ENCODE measurements at regions not wholly inside any gene's neighbourhood (a gene's known extent, or its start where the extent isn't known, plus 50 kb on each side); places are given as distances from the start of the nearest gene placed in this dataset.
"Not testable (repeated sequence)": the region's sequence is repeated elsewhere in the genome, so short reads cannot be mapped to it uniquely, and the experiment has no call there.

- WGBS = 88% methylated on average over 1 of the region's 1 CpG
- DNase-seq (ENCODE audit: low spot score) = no peak
- Histone ChIP-seq H3K9ac (ENCODE audit: low read depth in 1 of 2, low read length in 2 of 2) (no peak overlapping the region), H3K9me3 (ENCODE audit: control insufficient read depth in 4 of 4, low read length in 3 of 4) (no peaks in the 10 kb centered on the region), H3K4me1 (ENCODE audit: control insufficient read depth in 4 of 4, insufficient read depth in 4 of 4, low read length in 3 of 4) (no peaks in the 10 kb centered on the region), H3K36me3 (ENCODE audit: control insufficient read depth in 4 of 4, insufficient read depth in 3 of 4, low read depth in 1 of 4, low read length in 3 of 4) (no peaks in the 10 kb centered on the region), H3K27ac (ENCODE audit: low read depth in 1 of 2, low read length in 2 of 2) (no peak overlapping the region), H3K27me3 (ENCODE audit: control insufficient read depth in 4 of 4, insufficient read depth in 4 of 4, low read length in 3 of 4) (peaks cover 0 to 2% (median 0%) of the 10 kb centered on the region in 4 donors), H3K4me3 (ENCODE audit: low read depth in 1 of 3, low read length in 3 of 3) (no peak overlapping the region)
- TF ChIP-seq JUND (IDR thresholded peaks at IDR 0.05) = no peak
- TF ChIP-seq HNF4G (IDR thresholded peaks at IDR 0.05) = no peak
- TF ChIP-seq ATF3 (IDR thresholded peaks at IDR 0.05) = no peak
- no peak for TF ChIP-seq SP1 (IDR thresholded peaks at IDR 0.05)
- no peak for TF ChIP-seq RXRA (IDR thresholded peaks at IDR 0.05)
- no peak for TF ChIP-seq ZBTB33 (IDR thresholded peaks at IDR 0.05)
- TF ChIP-seq FOXA1 (IDR thresholded peaks at IDR 0.05) = no peak
- no peak for TF ChIP-seq GABPA (IDR thresholded peaks at IDR 0.05 in 1 of 2, conservative IDR thresholded peaks at IDR 0.05 in 1 of 2)
- no peak for TF ChIP-seq CTCF (IDR thresholded peaks at IDR 0.05; ENCODE audit: low read depth, low read length, missing input control)
- TF ChIP-seq EGR1 (IDR thresholded peaks at IDR 0.05; ENCODE audit: low read depth in 2 of 2) = no peak
- no peak for TF ChIP-seq MAX (IDR thresholded peaks at IDR 0.05)
- no peak for TF ChIP-seq TAF1 (conservative IDR thresholded peaks at IDR 0.05)
- no peak for TF ChIP-seq FOXA2 (IDR thresholded peaks at IDR 0.05)
- no peak for TF ChIP-seq RAD21 (IDR thresholded peaks at IDR 0.05)
- no peak for TF ChIP-seq HNF4A (conservative IDR thresholded peaks at IDR 0.05)
- TF ChIP-seq YY1 (IDR thresholded peaks at IDR 0.05) = no peak
- no peak for TF ChIP-seq REST (IDR thresholded peaks at IDR 0.05)
These were observed 226.7 kb upstream of the PRDM1 start for GRCh38 chr6:105859457-105859856.

GRCh38 chr6:105858639-105859038 is 227.5 kb upstream of the PRDM1 start:
- 94% methylated on average over 3 of the region's 3 CpGs for WGBS
- H3K27ac ChIP-seq (ENCODE audit: low read depth in 1 of 2, low read length in 2 of 2); H3K9ac ChIP-seq (ENCODE audit: low read depth in 1 of 2, low read length in 2 of 2); H3K9me3 ChIP-seq (ENCODE audit: control insufficient read depth in 4 of 4, low read length in 3 of 4); H3K4me1 ChIP-seq (ENCODE audit: control insufficient read depth in 4 of 4, insufficient read depth in 4 of 4, low read length in 3 of 4); H3K27me3 ChIP-seq (ENCODE audit: control insufficient read depth in 4 of 4, insufficient read depth in 4 of 4, low read length in 3 of 4); H3K36me3 ChIP-seq (ENCODE audit: control insufficient read depth in 4 of 4, insufficient read depth in 3 of 4, low read depth in 1 of 4, low read length in 3 of 4); H3K4me3 ChIP-seq (ENCODE audit: low read depth in 1 of 3, low read length in 3 of 3); DNase-seq (ENCODE audit: low spot score): not testable (repeated sequence)
